Activated CD8-positive, alpha-beta memory T cell treated with anti-CD3 and anti-CD28 coated beads for 36 hours (primary cell): ENCODE measurements at regions not wholly inside any gene's neighbourhood (a gene's known extent, or its start where the extent isn't known, plus 50 kb on each side); places are given as distances from the start of the nearest gene placed in this dataset.
"Not testable (repeated sequence)": the region's sequence is repeated elsewhere in the genome, so short reads cannot be mapped to it uniquely, and the experiment has no call there.

Experiments
- CTCF ChIA-PET: fragments of 350-600 bp; sonication (Branson Sonifier 250); formaldehyde crosslinking; loops from one replicate; lab custom pipeline; 2021; ENCODE audit warnings: antibody characterized with exemption; lab: Charles Lee
- POLR2A ChIA-PET: fragments of 350-600 bp; sonication (Branson Sonifier 250); formaldehyde crosslinking; loops from one replicate; lab custom pipeline; 2021; ENCODE audit warnings: antibody characterized with exemption; lab: Charles Lee

- ChIA-PET CTCF (no interaction called here), POLR2A (no interaction called here)
Measured at GRCh38 chr6:134446896-134447295, 129.0 kb upstream of the SGK1 start.

- ChIA-PET POLR2A (no interaction called here), CTCF (no interaction called here)
Measured at GRCh38 chr6:134446218-134446848, 128.4 kb upstream of the SGK1 start.

GRCh38 chr6:134443009-134443408 lies 125.1 kb upstream of the SGK1 start:
- ChIA-PET POLR2A (interaction anchor here (0.6 kb wide), 1 partner anchor 49 kb away, joined by 4 read pairs; no protein-coding TSS in a partner anchor), CTCF (no interaction called here)

- ChIA-PET POLR2A (no interaction called here), CTCF (no interaction called here)
Measured at GRCh38 chr6:134442073-134442472, 124.2 kb upstream of the SGK1 start.

GRCh38 chr6:134438837-134439236 lies 120.9 kb upstream of the SGK1 start:
- ChIA-PET POLR2A (no interaction called here), CTCF (no interaction called here)

- POLR2A ChIA-PET = interaction anchor here (1.0 to 1.2 kb wide), 2 partner anchors 149 to 263 kb away, joined by 3 read pairs; no protein-coding TSS in a partner anchor
- CTCF ChIA-PET = interaction anchor here (1.0 to 2.4 kb wide), 2 partner anchors 190 to 204 kb away, joined by 4 to 7 read pairs; no protein-coding TSS in a partner anchor
Measured at GRCh38 chr6:134437376-134437775, 119.5 kb upstream of the SGK1 start.

- ChIA-PET CTCF (interaction anchor here (1.0 to 2.4 kb wide), 3 partner anchors 189 to 263 kb away, joined by 4 to 7 read pairs (median 4); no protein-coding TSS in a partner anchor), POLR2A (interaction anchor here (0.6 to 1.2 kb wide), 3 partner anchors 149 to 263 kb away, joined by 3 to 4 read pairs (median 3); no protein-coding TSS in a partner anchor)
Measured at GRCh38 chr6:134436950-134437349, 119.0 kb upstream of the SGK1 start.

- ChIA-PET POLR2A (interaction anchor here (0.6 to 1.0 kb wide), 3 partner anchors 148 to 257 kb away, joined by 3 to 4 read pairs (median 3); no protein-coding TSS in a partner anchor), CTCF (interaction anchor here (1.1 to 2.4 kb wide), 2 partner anchors 205 to 262 kb away, joined by 4 to 7 read pairs; no protein-coding TSS in a partner anchor)
Measured at GRCh38 chr6:134436281-134436815, 118.4 kb upstream of the SGK1 start.

GRCh38 chr6:134435814-134436280 lies 117.9 kb upstream of the SGK1 start:
- ChIA-PET POLR2A (interaction anchor here (0.6 kb wide), 1 partner anchor 182 kb away, joined by 3 read pairs; no protein-coding TSS in a partner anchor), CTCF (interaction anchor here (1.1 to 2.4 kb wide), 2 partner anchors 205 to 262 kb away, joined by 4 to 7 read pairs; no protein-coding TSS in a partner anchor)

GRCh38 chr6:134434019-134434942 lies 116.4 kb upstream of the SGK1 start:
- POLR2A ChIA-PET = no interaction called here
- CTCF ChIA-PET = no interaction called here

- CTCF ChIA-PET = interaction anchor here (0.7 kb wide), 1 partner anchor 91 kb away, joined by 3 read pairs; no protein-coding TSS in a partner anchor
- POLR2A ChIA-PET = no interaction called here
Measured at GRCh38 chr6:134432036-134432435, 114.1 kb upstream of the SGK1 start.

GRCh38 chr6:134431421-134431859 lies 113.5 kb upstream of the SGK1 start:
- CTCF ChIA-PET = interaction anchor here (0.7 kb wide), 1 partner anchor 92 kb away, joined by 3 read pairs; no protein-coding TSS in a partner anchor
- POLR2A ChIA-PET = no interaction called here

GRCh38 chr6:134429861-134430380 lies 112.0 kb upstream of the SGK1 start:
- POLR2A ChIA-PET = no interaction called here
- CTCF ChIA-PET = interaction anchor here (1.2 kb wide), 1 partner anchor 252 kb away, joined by 4 read pairs; no protein-coding TSS in a partner anchor

GRCh38 chr6:134427721-134428120 lies 109.8 kb upstream of the SGK1 start:
- CTCF ChIA-PET = no interaction called here
- POLR2A ChIA-PET = no interaction called here

- POLR2A ChIA-PET = no interaction called here
- CTCF ChIA-PET = no interaction called here
Measured at GRCh38 chr6:134426623-134427022, 108.7 kb upstream of the SGK1 start.

- CTCF ChIA-PET, POLR2A ChIA-PET: not testable (repeated sequence)
Measured at GRCh38 chr6:134425917-134426316, 108.0 kb upstream of the SGK1 start.

- CTCF ChIA-PET = no interaction called here
- POLR2A ChIA-PET = no interaction called here
Measured at GRCh38 chr6:134425513-134425912, 107.6 kb upstream of the SGK1 start.

- ChIA-PET POLR2A (no interaction called here), CTCF (no interaction called here)
Measured at GRCh38 chr6:134424798-134425170, 106.9 kb upstream of the SGK1 start.
